NCI-H2196 (cell line): ENCODE measurements at regions not wholly inside any gene's neighbourhood (a gene's known extent, or its start where the extent isn't known, plus 50 kb on each side); places are given as distances from the start of the nearest gene placed in this dataset.

ENCODE experiments used
- DNase-seq: peaks from one replicate; lab custom pipeline; 2025; ENCODE audit not compliant: unreplicated experiment; lab: John Stamatoyannopoulos, UW

- DNase-seq = peak; percentile 50
Observed at GRCh38 chr18:39037925-39038324, 1472.3 kb upstream of the CELF4 start.

- DNase-seq = no peak
Observed at GRCh38 chr18:39033312-39033711, 1467.7 kb upstream of the CELF4 start.

- DNase-seq = no peak
Observed at GRCh38 chr18:39031647-39032046, 1466.0 kb upstream of the CELF4 start.

- DNase-seq = no peak
Observed at GRCh38 chr18:39030124-39030655, 1464.6 kb upstream of the CELF4 start.

GRCh38 chr18:39025531-39025930 is 1459.9 kb upstream of the CELF4 start:
- no peak for DNase-seq

GRCh38 chr18:39019989-39020388 is 1454.4 kb upstream of the CELF4 start:
- no peak for DNase-seq

- no peak for DNase-seq
Observed at GRCh38 chr18:39007031-39007902, 1441.7 kb upstream of the CELF4 start.

GRCh38 chr18:38996056-38996455 is 1430.5 kb upstream of the CELF4 start:
- no peak for DNase-seq

- DNase-seq = no peak
Observed at GRCh38 chr18:38993342-38993741, 1427.7 kb upstream of the CELF4 start.

GRCh38 chr18:38984968-38985367 is 1419.4 kb upstream of the CELF4 start:
- no peak for DNase-seq

GRCh38 chr18:38982072-38982471 is 1416.5 kb upstream of the CELF4 start:
- no peak for DNase-seq

GRCh38 chr18:38981389-38981788 is 1415.8 kb upstream of the CELF4 start:
- DNase-seq = no peak

GRCh38 chr18:38980420-38980819 is 1414.8 kb upstream of the CELF4 start:
- no peak for DNase-seq

GRCh38 chr18:38972571-38972970 is 1407.0 kb upstream of the CELF4 start:
- no peak for DNase-seq

- DNase-seq = no peak
Observed at GRCh38 chr18:38971881-38972280, 1406.3 kb upstream of the CELF4 start.

GRCh38 chr18:38966841-38967240 is 1401.2 kb upstream of the CELF4 start:
- DNase-seq = no peak

- no peak for DNase-seq
Observed at GRCh38 chr18:38963943-38964660, 1398.5 kb upstream of the CELF4 start.

GRCh38 chr18:38961880-38962279 is 1396.3 kb upstream of the CELF4 start:
- no peak for DNase-seq

- DNase-seq = no peak
Observed at GRCh38 chr18:38957736-38958135, 1392.1 kb upstream of the CELF4 start.

- DNase-seq = no peak
Observed at GRCh38 chr18:38956068-38956467, 1390.5 kb upstream of the CELF4 start.

- DNase-seq = no peak
Observed at GRCh38 chr18:38951633-38952032, 1386.0 kb upstream of the CELF4 start.

- no peak for DNase-seq
Observed at GRCh38 chr18:38948436-38948835, 1382.8 kb upstream of the CELF4 start.
